Hepatocyte (in vitro differentiated cells): ENCODE measurements at regions not wholly inside any gene's neighbourhood (a gene's known extent, or its start where the extent isn't known, plus 50 kb on each side); places are given as distances from the start of the nearest gene placed in this dataset.

ENCODE experiments used
- EZH2 ChIP-seq: fragments of 200-600 bp; sonication (generic); IDR thresholded peaks from 2 replicates; pipeline ENCODE4 v1.6.1; 2016; ENCODE audit warnings: antibody characterized with exemption, mild to moderate bottlenecking, borderline replicate concordance
- TF ChIP-seq, protein P1 (sequence below): fragments of 200-600 bp; sonication (generic); IDR thresholded peaks from 2 replicates; pipeline ENCODE4 v1.5.1; 2016; ENCODE audit warnings: antibody characterized with exemption, mild to moderate bottlenecking; ENCODE audit not compliant: poor library complexity

- TF ChIP-seq, protein P1, sequence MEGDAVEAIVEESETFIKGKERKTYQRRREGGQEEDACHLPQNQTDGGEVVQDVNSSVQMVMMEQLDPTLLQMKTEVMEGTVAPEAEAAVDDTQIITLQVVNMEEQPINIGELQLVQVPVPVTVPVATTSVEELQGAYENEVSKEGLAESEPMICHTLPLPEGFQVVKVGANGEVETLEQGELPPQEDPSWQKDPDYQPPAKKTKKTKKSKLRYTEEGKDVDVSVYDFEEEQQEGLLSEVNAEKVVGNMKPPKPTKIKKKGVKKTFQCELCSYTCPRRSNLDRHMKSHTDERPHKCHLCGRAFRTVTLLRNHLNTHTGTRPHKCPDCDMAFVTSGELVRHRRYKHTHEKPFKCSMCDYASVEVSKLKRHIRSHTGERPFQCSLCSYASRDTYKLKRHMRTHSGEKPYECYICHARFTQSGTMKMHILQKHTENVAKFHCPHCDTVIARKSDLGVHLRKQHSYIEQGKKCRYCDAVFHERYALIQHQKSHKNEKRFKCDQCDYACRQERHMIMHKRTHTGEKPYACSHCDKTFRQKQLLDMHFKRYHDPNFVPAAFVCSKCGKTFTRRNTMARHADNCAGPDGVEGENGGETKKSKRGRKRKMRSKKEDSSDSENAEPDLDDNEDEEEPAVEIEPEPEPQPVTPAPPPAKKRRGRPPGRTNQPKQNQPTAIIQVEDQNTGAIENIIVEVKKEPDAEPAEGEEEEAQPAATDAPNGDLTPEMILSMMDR = no peak
- TF ChIP-seq EZH2 = no peak
These were observed 273.8 kb downstream of the AJAP1 start for GRCh38 chr1:4928186-4928585.
